OCI-LY3 (cell line): ENCODE measurements at regions not wholly inside any gene's neighbourhood (a gene's known extent, or its start where the extent isn't known, plus 50 kb on each side); places are given as distances from the start of the nearest gene placed in this dataset.

Experiments
- CTCF ChIP-seq: fragments of 200-600, 300-600 bp; sonication (generic); IDR thresholded peaks from 2 replicates; pipeline ENCODE4 v1.5.1; 2014; ENCODE audit warnings: antibody characterized with exemption, low read length, low read depth
- EZH2phosphoT487 ChIP-seq: fragments of 200-600 bp; shearing (Covaris generic); IDR thresholded peaks from 2 replicates; pipeline ENCODE4 v1.6.1; 2018; ENCODE audit warnings: antibody characterized with exemption, mixed run types, low read depth

- TF ChIP-seq CTCF (no peak), EZH2phosphoT487 (no peak)
These were observed 1163.9 kb downstream of the DIAPH3 start for GRCh38 chr13:58999851-59000250.
